ENCODE measurements at regions not wholly inside any gene's neighbourhood (a gene's known extent, or its start where the extent isn't known, plus 50 kb on each side); places are given as distances from the start of the nearest gene placed in this dataset.

DNA sequence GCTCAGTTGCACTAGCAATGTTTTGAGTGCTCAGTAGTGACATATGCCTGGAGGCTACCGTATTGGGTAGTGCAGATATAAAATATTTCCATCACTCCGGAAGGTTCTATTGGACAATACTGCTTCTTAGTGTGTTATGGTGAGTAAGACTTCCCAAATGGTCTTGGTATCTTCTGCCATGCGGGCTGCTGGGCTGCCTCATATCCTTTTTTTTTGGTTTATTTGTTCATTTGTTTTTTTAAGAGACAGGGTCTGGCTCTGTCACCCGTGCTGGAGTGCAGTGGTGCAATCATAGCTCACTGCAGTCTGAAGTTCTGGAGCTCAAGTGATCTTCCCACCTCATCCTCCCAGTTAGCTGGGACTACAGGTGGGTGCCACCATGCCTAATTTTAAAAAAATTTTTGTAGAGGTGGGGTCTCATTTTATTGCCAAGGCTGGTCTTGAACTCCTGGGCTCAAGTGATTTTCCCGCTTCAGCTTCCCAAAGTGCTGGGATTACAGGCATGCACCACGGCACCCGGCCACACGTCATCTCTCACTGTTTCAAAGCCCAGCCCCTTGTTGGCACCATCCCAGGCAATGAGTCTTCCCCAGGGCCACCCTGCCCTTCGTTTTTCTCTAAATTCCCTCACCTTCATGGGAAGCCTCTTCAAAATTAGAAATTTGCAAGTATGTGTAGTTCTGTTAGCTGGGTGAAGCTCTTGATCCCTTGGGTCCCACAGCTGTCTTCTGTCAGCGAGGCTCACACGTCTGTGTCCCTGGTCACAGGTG is 111.0 kb upstream of the KLF14 start:
- TF ChIP-seq CTCF (IDR thresholded peaks at IDR 0.05): no peak
- no peak for TF ChIP-seq EP300 (IDR thresholded peaks at IDR 0.05)
- no peak for TF ChIP-seq POLR2A (IDR thresholded peaks at IDR 0.05)
- H3K9me3 ChIP-seq: no peaks in the 10 kb centered on the region
- no peak overlapping the region for H3K4me3 ChIP-seq
- peak in 1 of 2 donors; percentile 27 for DNase-seq (ENCODE audit: low spot score in 2 of 2)
- no peaks in the 10 kb centered on the region for H3K27me3 ChIP-seq
- H3K36me3 ChIP-seq: no peaks in the 10 kb centered on the region
- H3K4me1 ChIP-seq: peaks cover 0 to 11% (median 0%) of the 10 kb centered on the region in 4 donors
- 73% methylated on average over 11 of the region's 11 CpGs for WGBS, 2 donors
- H3K27ac ChIP-seq: peak overlapping the region in 1 of 4 donors; percentile 61

DNA sequence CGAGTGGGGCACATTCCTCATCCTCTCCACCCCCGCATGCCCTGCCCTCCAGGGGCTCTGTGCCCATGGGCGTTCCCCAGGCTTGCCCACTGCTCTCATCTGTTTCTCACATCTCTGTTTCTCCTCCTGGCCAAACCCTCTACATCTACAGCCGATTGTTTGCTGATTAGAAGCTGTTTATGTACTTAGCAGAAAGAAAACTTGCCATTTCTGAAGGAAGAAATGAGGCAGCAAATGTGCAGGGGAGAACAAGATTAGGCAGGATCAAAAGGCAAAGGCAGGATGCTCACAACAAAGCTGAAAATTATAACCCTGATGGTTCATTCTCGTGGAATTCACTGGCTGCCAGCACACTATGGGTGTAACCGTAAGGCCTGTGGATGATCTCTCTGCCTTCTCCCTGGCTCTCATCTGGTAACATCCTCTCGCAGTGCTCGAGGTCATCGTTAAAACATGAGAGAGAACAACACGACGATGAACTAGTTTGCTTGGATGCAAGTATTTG is 111.6 kb upstream of the KLF14 start:
- H3K4me3 ChIP-seq: no peak overlapping the region
- DNase-seq (ENCODE audit: low spot score in 2 of 2): no peak
- TF ChIP-seq EP300 (IDR thresholded peaks at IDR 0.05): no peak
- no peak for TF ChIP-seq POLR2A (IDR thresholded peaks at IDR 0.05)
- TF ChIP-seq CTCF (IDR thresholded peaks at IDR 0.05): no peak
- peaks cover 0 to 11% (median 0%) of the 10 kb centered on the region in 4 donors for H3K4me1 ChIP-seq
- peak overlapping the region in 1 of 4 donors; percentile 61 for H3K27ac ChIP-seq
- H3K36me3 ChIP-seq: no peaks in the 10 kb centered on the region
- H3K27me3 ChIP-seq: no peaks in the 10 kb centered on the region
- WGBS, 2 donors: 57 to 59% methylated on average over 11 of the region's 11 CpGs
- no peaks in the 10 kb centered on the region for H3K9me3 ChIP-seq

- Histone ChIP-seq H3K4me1 (peaks cover 0 to 9% (median 0%) of the 10 kb centered on the region in 4 donors), H3K4me3 (no peak overlapping the region), H3K27me3 (no peaks in the 10 kb centered on the region), H3K27ac (no peak overlapping the region), H3K9me3 (no peaks in the 10 kb centered on the region), H3K36me3 (peaks cover 0 to 21% (median 0%) of the 10 kb centered on the region in 3 donors)
- TF ChIP-seq CTCF (IDR thresholded peaks at IDR 0.05): no peak
- 73 to 74% methylated on average over 2 of the region's 2 CpGs for WGBS, 2 donors
- no peak for DNase-seq (ENCODE audit: low spot score in 2 of 2)
Measured at GRCh38 chr7:130849604-130850003, 115.6 kb upstream of the KLF14 start.

DNA sequence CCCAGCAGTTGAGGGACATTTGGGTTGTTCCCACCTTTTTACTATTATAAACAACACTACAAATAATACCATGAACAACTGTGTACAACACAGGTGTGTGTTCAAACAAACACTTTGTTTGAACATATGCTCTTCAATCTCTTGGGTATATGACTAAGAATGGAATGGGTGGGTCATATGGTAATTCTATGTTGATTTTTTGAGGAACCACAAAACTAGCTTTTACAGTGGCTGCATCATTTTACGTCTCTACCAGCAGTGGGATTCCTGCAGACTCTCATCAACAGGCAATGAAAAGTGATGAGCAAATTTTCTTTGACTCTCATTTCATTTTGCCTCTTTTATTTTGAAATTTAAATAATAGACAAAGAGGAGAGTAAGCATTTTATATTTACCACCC is 116.9 kb upstream of the KLF14 start:
- WGBS, 2 donors: 77 to 93% methylated on average over 1 of the region's 1 CpG
- H3K36me3 ChIP-seq: peaks cover 0 to 35% (median 0%) of the 10 kb centered on the region in 3 donors
- H3K27me3 ChIP-seq: no peaks in the 10 kb centered on the region
- DNase-seq (ENCODE audit: low spot score in 2 of 2): no peak
- peaks cover 0 to 2% (median 0%) of the 10 kb centered on the region in 4 donors for H3K9me3 ChIP-seq
- H3K27ac ChIP-seq: no peak overlapping the region
- no peak overlapping the region for H3K4me3 ChIP-seq
- no peaks in the 10 kb centered on the region for H3K4me1 ChIP-seq
- TF ChIP-seq CTCF (IDR thresholded peaks at IDR 0.05) (no peak), EP300 (IDR thresholded peaks at IDR 0.05) (no peak), POLR2A (IDR thresholded peaks at IDR 0.05) (no peak)

DNA sequence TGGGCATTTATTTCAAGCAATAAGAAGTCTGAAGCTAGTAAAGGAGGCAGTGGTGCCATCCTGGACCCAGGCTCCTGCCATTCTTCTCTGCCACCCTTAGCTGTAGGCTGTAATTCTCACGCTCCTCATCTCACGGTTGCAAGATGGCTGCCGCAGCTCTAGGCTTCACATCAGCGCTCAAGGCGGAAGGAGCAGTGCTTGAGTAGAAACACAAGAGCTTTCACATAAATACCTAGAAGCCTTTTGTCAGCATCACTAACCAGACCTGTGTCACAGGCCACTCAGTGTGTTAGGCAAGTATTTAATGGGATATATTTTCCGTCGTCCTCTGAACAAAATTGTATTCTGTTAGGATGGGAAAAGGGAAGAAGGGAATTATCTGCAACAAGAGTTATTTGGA is 118.9 kb upstream of the KLF14 start:
- TF ChIP-seq CTCF (IDR thresholded peaks at IDR 0.05) (no peak), EP300 (IDR thresholded peaks at IDR 0.05) (no peak), POLR2A (IDR thresholded peaks at IDR 0.05) (no peak)
- Histone ChIP-seq H3K4me1 (no peaks in the 10 kb centered on the region), H3K9me3 (peaks cover 0 to 21% (median 9%) of the 10 kb centered on the region in 4 donors), H3K36me3 (peaks cover 0 to 54% (median 0%) of the 10 kb centered on the region in 3 donors), H3K27me3 (no peaks in the 10 kb centered on the region), H3K27ac (no peak overlapping the region), H3K4me3 (no peak overlapping the region)
- DNase-seq (ENCODE audit: low spot score in 2 of 2): no peak
- WGBS, 2 donors: 92 to 97% methylated on average over 7 of the region's 7 CpGs

Measured in tibial nerve (tissue), 4 donors.